ENCODE measurements at regions not wholly inside any gene's neighbourhood (a gene's known extent, or its start where the extent isn't known, plus 50 kb on each side); places are given as distances from the start of the nearest gene placed in this dataset.
"Not testable (repeated sequence)": the region's sequence is repeated elsewhere in the genome, so short reads cannot be mapped to it uniquely, and the experiment has no call there.

DNA sequence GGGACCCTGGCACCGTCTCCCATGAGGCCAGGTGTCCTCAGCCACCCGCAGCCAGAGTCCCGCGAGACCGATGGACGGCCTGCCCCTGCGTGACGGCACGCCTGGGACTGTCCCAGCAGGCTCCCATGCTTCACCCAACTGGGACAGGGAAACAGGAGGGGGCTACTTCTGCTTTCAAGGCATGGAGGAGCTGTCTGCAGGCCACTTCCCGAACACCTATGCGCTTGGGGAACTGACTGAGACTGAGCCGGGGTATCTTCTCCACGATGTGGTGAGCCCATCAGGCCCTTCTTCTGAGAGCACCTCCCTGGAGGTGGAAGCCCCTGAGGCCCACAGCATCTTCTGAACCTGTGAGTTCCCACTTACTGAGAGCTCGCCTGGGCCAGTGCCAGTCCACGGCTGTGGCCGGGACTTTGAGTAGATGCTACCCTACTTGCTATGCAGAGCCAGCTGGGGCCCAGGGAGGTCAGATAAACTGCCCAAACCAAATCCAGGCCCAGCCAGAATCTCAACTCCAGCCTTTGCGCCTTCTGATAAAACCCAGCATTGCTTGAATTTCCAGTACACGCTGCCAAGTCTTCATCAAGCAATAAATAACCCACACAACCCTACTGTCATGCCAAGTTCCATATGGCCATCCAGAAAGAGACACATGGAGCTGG, 85.4 kb upstream of the METTL9 start:
- H3K9me3 ChIP-seq; H3K9me2 ChIP-seq; H3K9ac ChIP-seq; H3K4me3 ChIP-seq (ENCODE audit: low read depth in 2 of 2, low read length in 1 of 2); H3K27me3 ChIP-seq (ENCODE audit: insufficient read depth); H3K36me3 ChIP-seq (replicated peaks in 1 of 2; ENCODE audit: control insufficient read depth in 1 of 2, insufficient read depth in 2 of 2, low read length in 1 of 2); H2AFZ ChIP-seq (ENCODE audit: low read depth); POLR2A ChIA-PET; CTCF ChIA-PET; H3K27ac ChIP-seq (ENCODE audit: low read depth in 2 of 2, low read length in 1 of 2): not testable (repeated sequence)
- peaks cover 10% of the 10 kb centered on the region for H3F3A ChIP-seq (replicated peaks; ENCODE audit: insufficient read depth)
- peak; percentile 12 for DNase-seq
- 80% methylated on average over 6 of the region's 18 CpGs for WGBS (ENCODE audit: low lambda C conversion rate)
- H4K20me1 ChIP-seq (ENCODE audit: insufficient read depth) = peaks cover 97% of the 10 kb centered on the region
- peaks cover 99% of the 10 kb centered on the region for H3K79me2 ChIP-seq (ENCODE audit: insufficient read depth)
- peak; percentile 62 for TF ChIP-seq MXI1 (IDR thresholded peaks at IDR 0.05; ENCODE audit: low read depth, low read length)
- peak; percentile 20; the same call in 1 of the 2 replicates for TF ChIP-seq GATA2 (CRISPR knock-in tag; IDR thresholded peaks at IDR 0.05)
- TF ChIP-seq, protein P1, sequence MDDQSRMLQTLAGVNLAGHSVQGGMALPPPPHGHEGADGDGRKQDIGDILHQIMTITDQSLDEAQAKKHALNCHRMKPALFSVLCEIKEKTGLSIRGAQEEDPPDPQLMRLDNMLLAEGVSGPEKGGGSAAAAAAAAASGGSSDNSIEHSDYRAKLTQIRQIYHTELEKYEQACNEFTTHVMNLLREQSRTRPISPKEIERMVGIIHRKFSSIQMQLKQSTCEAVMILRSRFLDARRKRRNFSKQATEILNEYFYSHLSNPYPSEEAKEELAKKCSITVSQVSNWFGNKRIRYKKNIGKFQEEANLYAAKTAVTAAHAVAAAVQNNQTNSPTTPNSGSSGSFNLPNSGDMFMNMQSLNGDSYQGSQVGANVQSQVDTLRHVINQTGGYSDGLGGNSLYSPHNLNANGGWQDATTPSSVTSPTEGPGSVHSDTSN (IDR thresholded peaks at IDR 0.05) = peak; percentile 57
- TF ChIP-seq TCF12 (IDR thresholded peaks at IDR 0.05) = peak; percentile 36; the same call in 1 of the 2 replicates
- TF ChIP-seq NFIC (IDR thresholded peaks at IDR 0.05; ENCODE audit: borderline replicate concordance) = peak; percentile 32; the same call in 1 of the 2 replicates
- peaks cover 35 to 50% of the 10 kb centered on the region in 2 experiments; a peak in 3 of 4 replicates for H3K4me1 ChIP-seq (ENCODE audit: control insufficient read depth in 1 of 2, insufficient read depth in 2 of 2, low read depth in 1 of 2, low read length in 1 of 2)
- peak overlapping the region; percentile 5 for H3K4me2 ChIP-seq

DNA sequence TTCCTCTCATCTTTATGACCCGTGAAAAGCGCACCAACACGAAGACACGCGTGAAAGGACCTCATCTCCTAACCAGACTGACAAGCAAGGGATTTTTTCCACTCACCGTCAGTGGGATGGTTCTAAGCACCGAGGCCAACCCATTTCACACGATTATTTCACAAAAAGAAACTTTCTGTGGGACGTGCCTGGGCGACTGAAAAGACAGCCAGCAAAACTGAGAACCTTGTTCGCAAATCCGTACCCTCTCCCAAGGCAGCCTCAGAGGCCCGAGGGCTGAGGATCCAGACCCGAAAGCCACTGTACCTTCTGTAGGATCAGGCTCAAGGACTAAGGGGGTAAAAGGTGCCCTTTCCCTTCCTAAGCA, 84.9 kb upstream of the METTL9 start:
- POLR2A ChIA-PET; H3K27ac ChIP-seq (ENCODE audit: low read depth in 2 of 2, low read length in 1 of 2): not testable (repeated sequence)
- H4K20me1 ChIP-seq (ENCODE audit: insufficient read depth) = peaks cover 97% of the 10 kb centered on the region

DNA sequence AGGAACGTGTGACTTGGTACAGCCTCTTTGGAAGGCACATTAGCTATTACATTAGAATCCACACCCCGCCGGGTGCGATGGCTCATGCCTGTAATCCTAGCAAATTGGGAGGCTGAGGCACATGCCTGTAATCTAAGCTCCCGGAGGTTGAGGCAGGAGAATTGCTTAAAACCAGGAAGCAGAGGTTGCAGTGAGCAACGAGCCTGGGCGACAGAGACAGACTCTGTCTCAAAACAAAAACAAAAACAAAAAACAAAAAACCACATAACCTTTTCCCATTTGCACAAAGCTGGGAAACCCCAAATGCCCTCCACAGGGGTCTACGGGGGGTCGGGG, 82.7 kb upstream of the METTL9 start:
- H3K27ac ChIP-seq (ENCODE audit: low read depth in 2 of 2, low read length in 1 of 2); H3K36me3 ChIP-seq (replicated peaks in 1 of 2; ENCODE audit: control insufficient read depth in 1 of 2, insufficient read depth in 2 of 2, low read length in 1 of 2); CTCF ChIA-PET; POLR2A ChIA-PET; DNase-seq; H3K4me2 ChIP-seq; H3K9me3 ChIP-seq; H3K9me2 ChIP-seq; H3K4me3 ChIP-seq (ENCODE audit: low read depth in 2 of 2, low read length in 1 of 2); H3K27me3 ChIP-seq (ENCODE audit: insufficient read depth); H2AFZ ChIP-seq (ENCODE audit: low read depth); H3K9ac ChIP-seq: not testable (repeated sequence)
- H3F3A ChIP-seq (replicated peaks; ENCODE audit: insufficient read depth) = peaks cover 13% of the 10 kb centered on the region
- peaks cover 82% of the 10 kb centered on the region for H3K79me2 ChIP-seq (ENCODE audit: insufficient read depth)
- WGBS (ENCODE audit: low lambda C conversion rate) = 74% methylated on average over 9 of the region's 9 CpGs
- H3K4me1 ChIP-seq (ENCODE audit: control insufficient read depth in 1 of 2, insufficient read depth in 2 of 2, low read depth in 1 of 2, low read length in 1 of 2) = peaks cover 41 to 44% of the 10 kb centered on the region in 2 experiments; a peak in 3 of 4 replicates
- peaks cover 76% of the 10 kb centered on the region for H4K20me1 ChIP-seq (ENCODE audit: insufficient read depth)

More for the DNA sequence above, 84.9 kb upstream of the METTL9 start:
- CTCF ChIA-PET; H2AFZ ChIP-seq (ENCODE audit: low read depth); H3K4me3 ChIP-seq (ENCODE audit: low read depth in 2 of 2, low read length in 1 of 2); H3K9ac ChIP-seq; H3K9me2 ChIP-seq; H3K27me3 ChIP-seq (ENCODE audit: insufficient read depth); H3K9me3 ChIP-seq; DNase-seq; H3K36me3 ChIP-seq (replicated peaks in 1 of 2; ENCODE audit: control insufficient read depth in 1 of 2, insufficient read depth in 2 of 2, low read length in 1 of 2): not testable (repeated sequence)
- H3K4me1 ChIP-seq (ENCODE audit: control insufficient read depth in 1 of 2, insufficient read depth in 2 of 2, low read depth in 1 of 2, low read length in 1 of 2) = peaks cover 35 to 45% of the 10 kb centered on the region in 2 experiments; a peak in 3 of 4 replicates
- peaks cover 13% of the 10 kb centered on the region for H3F3A ChIP-seq (replicated peaks; ENCODE audit: insufficient read depth)
- H3K4me2 ChIP-seq = peak overlapping the region; percentile 5
- peaks cover 99% of the 10 kb centered on the region for H3K79me2 ChIP-seq (ENCODE audit: insufficient read depth)
- WGBS (ENCODE audit: low lambda C conversion rate) = 91% methylated on average over 14 of the region's 14 CpGs

DNA sequence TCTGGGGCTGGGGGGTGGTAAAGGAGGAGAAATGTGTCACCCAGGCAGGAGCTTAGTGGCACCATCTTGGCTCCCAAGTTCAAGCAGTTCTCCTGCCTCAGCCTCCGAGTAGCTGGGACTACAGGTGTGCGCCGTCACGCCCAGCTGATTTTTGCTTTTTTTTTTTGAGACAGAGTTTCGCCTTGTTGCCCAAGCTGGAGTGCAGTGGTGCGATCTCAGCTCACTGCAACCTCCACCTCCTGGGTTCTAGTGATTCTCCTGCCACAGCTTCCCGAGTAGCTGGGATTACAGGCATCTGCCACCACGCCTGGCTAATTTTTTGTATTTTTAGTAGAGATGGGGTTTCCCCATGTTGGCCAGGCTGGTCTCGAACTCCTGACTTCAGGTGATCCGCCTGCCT, 82.1 kb upstream of the METTL9 start:
- H3F3A ChIP-seq (replicated peaks; ENCODE audit: insufficient read depth); H3K36me3 ChIP-seq (replicated peaks in 1 of 2; ENCODE audit: control insufficient read depth in 1 of 2, insufficient read depth in 2 of 2, low read length in 1 of 2); CTCF ChIA-PET; H3K9me2 ChIP-seq; H3K9ac ChIP-seq; H3K9me3 ChIP-seq; POLR2A ChIA-PET; DNase-seq; H2AFZ ChIP-seq (ENCODE audit: low read depth); H3K27me3 ChIP-seq (ENCODE audit: insufficient read depth): not testable (repeated sequence)
- H3K4me1 ChIP-seq (ENCODE audit: control insufficient read depth in 1 of 2, insufficient read depth in 2 of 2, low read depth in 1 of 2, low read length in 1 of 2) = peaks cover 35 to 40% of the 10 kb centered on the region in 2 experiments; a peak in 3 of 4 replicates
- H3K27ac ChIP-seq (ENCODE audit: low read depth in 2 of 2, low read length in 1 of 2) = peak overlapping the region in 1 of 2 experiments; percentile 69; a peak in 2 of 4 replicates
- H3K4me3 ChIP-seq (ENCODE audit: low read depth in 2 of 2, low read length in 1 of 2) = peak overlapping the region in 1 of 2 experiments; percentile 56; a peak in 2 of 4 replicates
- peaks cover 76% of the 10 kb centered on the region for H3K79me2 ChIP-seq (ENCODE audit: insufficient read depth)
- H4K20me1 ChIP-seq (ENCODE audit: insufficient read depth) = peaks cover 70% of the 10 kb centered on the region
- 82% methylated on average over 10 of the region's 10 CpGs for WGBS (ENCODE audit: low lambda C conversion rate)
- peak overlapping the region; percentile 75 for H3K4me2 ChIP-seq

Data from SK-N-SH (cell line).